ENCODE measurements at regions not wholly inside any gene's neighbourhood (a gene's known extent, or its start where the extent isn't known, plus 50 kb on each side); places are given as distances from the start of the nearest gene placed in this dataset.

DNA sequence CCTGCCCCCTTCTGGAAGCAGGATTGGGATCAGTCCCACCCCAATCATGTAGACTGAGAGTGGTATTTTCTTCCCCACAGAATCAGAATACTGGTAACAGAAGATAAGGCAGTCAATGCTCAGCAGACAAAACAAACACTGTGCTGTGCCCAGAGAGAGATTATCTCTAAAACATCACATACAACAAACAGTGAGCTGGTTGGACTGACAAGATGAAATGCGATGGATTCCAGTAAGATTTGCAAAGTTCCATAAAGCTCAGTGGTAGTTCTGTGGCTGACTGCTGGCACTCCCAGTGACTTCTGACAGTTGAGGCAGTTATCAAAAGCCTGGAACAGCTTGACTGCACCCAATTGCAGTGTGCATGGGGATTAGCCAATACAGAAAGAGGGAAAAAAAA, 311.5 kb upstream of the MGAT5 start:
- DNase-seq (ENCODE audit: low spot score) = no peak

DNA sequence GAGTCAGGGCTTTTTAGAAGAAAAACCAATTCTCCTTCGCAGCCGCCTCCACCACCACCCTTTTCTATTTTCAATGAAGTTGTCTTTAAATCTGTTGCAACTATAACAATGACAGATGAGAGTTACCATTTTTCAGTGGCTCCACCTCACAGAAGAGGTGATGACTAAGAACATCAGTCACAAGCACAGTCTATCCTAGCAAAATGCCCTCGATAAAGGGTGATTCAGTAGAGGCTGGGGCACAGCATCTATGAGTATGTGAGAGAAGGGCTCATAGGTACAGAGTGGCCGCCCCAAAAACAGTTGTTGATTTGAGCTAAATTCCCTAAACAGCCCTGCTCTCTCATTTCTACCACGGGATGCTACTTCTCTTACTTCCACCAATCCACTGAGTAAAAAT, 310.8 kb upstream of the MGAT5 start:
- no peak for DNase-seq (ENCODE audit: low spot score)

DNA sequence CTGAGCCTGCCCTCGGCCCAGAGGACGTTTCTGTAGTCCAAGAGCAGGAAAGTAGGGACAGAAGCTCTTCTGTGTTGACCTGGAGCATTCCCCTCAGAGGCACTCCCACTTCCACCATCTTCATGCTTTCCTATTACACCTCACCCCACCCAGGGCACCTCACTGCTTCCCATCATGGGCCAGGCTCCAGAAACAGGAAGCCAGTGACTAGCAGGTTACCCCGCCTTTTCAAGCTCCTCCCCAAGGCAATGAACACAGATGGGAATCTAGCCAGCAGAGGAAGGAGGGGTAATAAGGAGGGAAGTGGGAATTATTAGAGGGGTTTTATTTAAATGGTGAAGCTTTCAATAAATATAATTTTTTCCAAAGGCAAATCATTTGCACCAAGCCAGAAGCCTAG, 308.8 kb upstream of the MGAT5 start:
- no peak for DNase-seq (ENCODE audit: low spot score)

DNA sequence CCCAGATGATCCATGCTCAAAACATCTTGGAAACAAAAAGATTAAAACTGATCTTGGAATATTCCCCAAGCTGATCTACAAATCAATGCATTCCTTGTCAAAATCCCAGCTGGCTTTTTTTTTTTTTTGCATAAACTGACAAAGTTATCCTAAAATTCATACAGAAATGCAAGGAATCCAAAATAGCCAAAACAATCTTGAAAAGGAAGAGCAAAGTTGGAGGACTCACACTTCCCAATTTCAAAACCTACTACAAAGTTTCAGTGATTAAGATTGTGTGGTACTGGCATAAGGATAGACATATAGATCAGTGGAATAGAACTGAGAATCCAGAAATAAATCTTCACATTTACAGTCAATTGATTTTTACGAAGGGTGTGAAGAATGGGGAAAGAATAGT, 306.8 kb upstream of the MGAT5 start:
- no peak for DNase-seq (ENCODE audit: low spot score)

DNA sequence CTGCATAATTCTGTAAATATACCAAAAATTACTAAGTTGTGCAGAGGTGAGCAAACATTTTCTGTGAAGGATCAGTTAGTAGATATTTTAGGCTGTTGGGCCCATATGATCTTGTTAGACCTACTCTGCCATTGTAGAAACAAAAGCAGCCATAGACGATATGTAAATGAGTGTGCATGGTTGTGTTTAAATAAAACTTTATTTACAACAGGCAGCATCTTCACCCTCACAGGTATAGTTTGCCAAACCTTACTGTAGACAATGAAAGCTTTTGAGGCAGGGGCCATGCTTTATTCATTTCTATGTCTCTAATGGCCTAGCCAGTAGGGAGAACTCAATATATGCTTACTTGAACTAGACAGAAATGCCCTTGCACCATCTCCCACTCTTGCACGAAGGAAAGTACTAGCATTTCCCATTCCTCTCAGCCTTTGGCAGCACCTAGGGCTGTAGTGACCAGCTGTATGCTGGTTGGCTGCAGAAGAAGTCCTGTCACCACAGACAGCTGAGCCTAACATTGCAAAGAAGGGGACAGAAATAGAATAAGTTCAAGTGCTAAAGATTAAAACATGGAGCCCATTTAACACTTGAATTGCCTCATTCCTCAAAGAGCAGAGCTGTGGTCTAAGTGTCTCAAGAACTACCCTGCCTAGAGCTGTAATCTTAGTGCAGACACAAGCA, 305.1 kb upstream of the MGAT5 start:
- DNase-seq (ENCODE audit: low spot score) = no peak

DNA sequence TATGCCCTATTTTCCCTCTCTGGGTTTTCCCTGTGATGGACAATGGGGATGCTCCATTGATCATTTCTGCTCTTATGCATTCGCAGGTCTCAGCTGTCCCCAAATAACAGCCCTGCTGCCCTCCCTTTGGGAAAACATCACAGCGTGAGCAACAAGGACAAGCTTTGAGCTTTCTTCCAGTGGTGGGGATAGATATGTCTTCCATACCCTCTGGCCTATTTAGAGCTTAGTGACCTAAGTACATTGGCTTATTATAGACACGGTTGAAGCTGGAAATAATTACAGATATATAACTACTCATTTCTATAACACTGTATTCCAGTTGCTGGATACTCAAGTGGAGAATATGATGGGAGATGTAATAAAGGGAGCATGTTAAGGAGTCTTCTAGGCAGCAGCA, 304.3 kb upstream of the MGAT5 start:
- no peak for DNase-seq (ENCODE audit: low spot score)

DNA sequence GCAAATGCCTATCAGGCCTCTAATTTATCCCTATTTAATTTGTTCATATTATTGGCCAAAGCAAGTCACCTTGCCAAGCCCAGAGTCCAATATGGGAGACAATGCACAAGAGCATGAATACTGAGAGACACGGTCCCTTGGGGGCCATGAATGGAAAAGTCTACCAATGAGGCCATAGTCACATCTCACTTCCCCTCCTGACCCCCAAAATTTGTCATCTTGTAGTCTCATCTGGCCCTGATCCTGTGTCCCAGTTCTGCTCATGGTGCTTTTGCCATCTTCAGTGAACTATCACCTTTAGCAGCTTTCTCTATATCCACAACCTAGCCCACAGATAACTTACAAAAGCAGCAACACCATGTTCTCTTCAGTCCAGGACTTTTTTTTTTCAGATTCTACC, 302.7 kb upstream of the MGAT5 start:
- DNase-seq (ENCODE audit: low spot score) = no peak

DNA sequence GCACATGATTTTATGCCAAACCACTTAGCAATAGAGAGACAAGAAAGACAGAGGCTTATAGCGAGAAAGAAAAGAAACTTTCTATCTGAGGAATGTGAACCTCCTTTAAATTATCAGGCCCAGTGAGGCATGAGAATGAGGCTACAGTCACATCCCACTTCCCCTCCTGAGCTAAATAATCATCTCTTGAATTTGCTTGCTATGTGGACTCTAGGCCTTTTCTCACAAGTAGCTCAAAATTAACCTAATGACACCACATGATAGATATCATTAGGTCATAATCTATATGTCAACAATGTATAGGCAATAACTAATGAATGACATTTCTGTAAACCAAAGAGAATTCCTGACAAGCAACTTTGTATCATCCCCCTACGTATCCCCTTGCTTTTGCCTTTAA, 301.5 kb upstream of the MGAT5 start:
- no peak for DNase-seq (ENCODE audit: low spot score)

DNA sequence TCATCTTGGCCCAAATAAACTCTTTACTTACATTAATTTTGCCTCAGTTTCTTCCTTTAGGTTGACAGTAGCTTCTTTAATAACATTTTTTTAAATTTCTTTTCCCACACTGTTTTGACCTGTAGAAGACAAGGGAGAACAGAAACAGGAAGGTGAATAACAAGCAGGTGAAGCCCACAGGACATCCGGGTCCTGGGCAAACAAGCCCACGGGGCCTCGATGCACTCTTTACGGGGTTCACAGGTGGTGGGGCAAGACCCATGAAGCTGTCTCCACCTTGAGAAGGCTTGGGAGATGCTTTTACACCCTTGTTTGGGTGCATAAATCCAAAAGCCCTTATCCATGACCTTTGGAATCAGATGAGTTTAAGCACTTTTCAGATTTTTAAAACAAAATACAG, 301.0 kb upstream of the MGAT5 start:
- no peak for DNase-seq (ENCODE audit: low spot score)

DNA sequence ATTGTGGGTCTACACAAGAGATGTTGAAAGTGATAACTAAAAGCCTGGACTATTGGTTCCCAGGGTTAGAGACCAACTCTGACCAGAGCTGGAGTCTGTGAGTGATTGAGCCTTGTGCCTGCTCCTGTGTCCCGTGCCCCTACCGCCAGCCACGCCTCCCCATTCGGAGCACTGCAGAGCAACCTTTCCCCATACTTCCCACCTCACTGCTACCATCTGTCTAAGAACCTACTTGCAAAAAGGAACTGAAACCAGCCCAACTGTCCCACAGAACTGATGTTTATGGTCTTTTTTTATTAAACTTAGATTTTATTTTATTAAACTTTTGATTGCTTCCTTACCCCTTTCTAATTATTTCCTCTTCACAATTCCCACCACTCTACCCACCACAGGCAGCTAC, 300.3 kb upstream of the MGAT5 start:
- DNase-seq (ENCODE audit: low spot score) = no peak

DNA sequence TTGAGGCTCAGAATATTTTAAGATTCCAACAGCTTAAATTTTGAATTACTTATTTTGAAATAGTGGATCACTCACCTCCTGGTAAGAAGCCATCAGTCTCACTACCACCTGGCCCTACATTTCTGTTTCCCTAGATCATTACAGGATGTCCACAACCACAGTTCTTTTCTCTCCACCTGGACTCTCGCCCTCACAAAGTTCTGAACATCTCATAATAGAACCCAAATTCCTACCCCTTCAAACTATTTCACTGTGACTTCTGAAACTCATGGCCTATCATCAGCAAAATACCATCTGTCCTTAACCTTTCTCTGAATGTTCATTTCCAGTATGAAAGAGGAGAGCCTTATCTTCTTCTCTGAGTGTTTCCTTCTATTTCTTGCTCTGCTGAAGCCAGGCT, 299.2 kb upstream of the MGAT5 start:
- no peak for DNase-seq (ENCODE audit: low spot score)

DNA sequence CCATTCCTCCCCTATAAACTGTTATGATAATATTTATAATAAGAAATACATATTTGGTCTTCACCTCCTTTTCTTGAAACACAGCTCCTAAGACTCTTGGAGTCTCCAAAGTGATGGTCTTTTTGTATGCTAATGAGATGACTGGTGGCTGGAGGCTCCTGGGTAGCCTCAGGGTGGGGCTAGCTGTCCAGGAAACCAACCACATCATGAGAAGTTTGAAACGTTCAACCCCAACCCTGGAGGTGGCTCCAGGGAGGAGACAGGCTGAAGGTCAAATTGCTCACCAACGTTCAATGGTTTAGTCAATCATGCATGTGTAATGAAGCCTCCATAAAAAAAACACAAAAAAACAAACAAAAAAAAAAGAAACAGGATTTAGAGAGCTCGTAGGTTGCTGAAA, 298.7 kb upstream of the MGAT5 start:
- DNase-seq (ENCODE audit: low spot score) = no peak

DNA sequence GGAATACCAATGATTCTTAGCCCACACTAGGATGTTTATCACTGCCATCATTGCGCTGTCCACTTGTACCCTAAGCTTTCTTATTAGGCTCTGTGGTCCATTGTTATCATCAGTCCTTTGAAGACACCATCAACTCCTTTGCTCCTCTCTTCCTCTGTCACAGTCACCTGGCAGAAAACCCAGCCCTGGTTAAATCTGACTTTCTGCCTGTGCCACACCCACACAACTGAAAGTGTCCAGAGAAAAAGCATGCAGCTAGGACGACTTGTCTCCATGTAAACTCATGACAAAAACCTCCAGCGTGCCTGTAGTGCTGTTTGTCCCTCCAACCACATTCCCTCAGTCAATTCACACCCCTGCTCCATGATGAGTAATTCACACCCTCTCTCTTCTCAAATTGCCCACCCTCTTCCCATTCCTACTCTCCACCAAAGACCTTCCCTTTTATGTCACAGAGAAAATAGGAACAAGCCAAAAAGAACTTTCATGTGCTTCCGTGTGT, 297.4 kb upstream of the MGAT5 start:
- DNase-seq (ENCODE audit: low spot score) = no peak

DNA sequence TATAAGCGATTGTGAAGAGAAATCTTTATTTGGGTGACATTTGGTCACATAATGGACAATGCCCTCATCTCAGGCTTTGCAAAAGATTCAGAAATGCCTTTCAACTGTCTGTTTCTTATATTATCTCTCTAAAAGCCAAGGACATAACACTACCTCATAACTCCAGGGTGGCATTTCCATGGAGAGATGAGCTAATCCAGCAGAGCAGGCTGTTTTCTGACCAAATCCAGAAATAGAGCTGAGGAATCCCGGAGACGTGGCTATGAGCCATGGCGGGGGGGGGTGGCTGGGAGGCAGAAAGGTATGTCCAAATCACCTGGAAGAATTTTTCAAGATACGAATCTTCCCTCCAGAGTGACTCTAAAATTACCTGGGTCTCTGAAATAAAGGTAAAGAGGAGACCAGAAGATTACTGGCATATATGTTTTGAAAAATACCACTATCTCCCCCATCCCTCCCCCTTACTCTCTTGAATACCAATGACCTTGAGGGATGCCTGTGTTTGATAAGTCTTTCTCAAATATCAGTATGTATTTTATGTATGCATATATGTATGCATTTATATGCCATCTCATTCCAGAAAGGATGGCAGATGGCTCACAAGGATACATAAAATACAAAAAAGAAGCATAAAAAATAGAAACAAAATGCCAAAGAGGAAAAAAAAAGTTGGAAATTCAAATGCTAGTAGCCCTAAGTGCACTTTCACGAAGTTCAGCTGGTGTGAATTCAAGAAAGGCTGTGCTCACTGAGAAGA, 296.0 kb upstream of the MGAT5 start:
- DNase-seq (ENCODE audit: low spot score) = no peak

DNA sequence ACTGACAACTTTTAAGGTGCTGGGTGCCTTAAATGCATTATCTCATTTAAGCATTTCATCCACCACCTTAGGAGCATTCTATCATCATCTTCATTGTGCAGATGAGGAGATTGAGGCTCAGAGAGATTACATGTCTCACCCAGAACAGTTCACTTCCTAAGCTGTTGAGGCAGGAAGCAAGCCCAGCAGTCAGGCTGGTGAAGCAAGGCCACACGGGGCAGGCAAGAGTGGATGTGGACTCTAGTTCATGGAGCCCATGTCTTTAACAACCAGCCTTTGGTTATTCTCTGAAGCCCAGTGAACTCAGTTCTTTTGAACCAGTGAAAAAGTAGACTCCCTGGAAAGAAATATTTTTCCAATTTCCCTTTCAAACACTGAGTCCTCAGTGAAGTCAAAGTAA, 294.8 kb upstream of the MGAT5 start:
- DNase-seq (ENCODE audit: low spot score) = no peak

DNA sequence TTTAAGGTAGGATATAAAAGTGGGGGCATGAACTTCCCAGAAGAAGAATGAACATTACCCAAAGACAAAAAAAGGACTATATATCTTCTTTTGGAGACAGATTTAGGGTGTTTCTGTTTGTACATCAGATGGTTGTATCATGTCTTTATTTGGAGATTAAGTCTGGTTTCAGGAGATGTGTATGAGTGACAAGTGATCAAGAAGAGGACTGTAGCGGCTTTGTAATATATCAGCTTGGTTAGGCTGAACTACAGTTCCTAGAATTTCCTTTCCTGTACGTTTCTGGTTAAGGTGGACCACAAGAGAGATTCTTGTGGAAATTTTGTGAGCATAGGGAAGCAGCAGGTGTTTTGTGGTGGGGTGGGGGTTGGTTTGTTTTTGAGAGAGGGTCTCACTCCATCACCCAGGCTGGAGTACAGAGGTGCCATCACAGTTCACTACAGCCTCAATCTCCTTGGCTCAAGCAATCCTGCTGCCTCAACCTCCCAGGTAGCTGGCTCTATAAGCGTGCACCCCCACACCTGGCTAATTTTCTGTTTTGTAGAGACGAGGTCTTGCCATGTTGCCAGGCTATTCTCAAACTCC, 287.1 kb upstream of the MGAT5 start:
- DNase-seq (ENCODE audit: low spot score) = no peak

DNA sequence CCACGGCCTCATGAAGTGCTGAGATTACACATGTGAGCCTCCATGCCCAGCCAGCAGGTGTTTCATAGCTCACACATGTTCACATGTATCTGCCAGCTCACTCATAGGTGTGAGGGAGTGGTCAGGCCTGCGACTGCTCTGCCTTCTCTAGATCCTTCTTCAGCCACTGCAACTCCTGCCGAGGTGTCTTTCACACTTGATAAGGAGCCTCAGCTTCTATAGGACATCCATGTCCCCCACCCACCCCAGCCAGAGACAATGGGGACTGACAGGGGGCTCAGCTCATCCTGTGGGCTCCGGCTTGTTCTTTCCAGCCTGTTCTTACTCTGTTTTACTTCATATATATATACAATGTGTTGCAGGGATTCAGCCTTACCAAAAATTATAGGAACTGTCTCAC, 286.5 kb upstream of the MGAT5 start:
- no peak for DNase-seq (ENCODE audit: low spot score)

DNA sequence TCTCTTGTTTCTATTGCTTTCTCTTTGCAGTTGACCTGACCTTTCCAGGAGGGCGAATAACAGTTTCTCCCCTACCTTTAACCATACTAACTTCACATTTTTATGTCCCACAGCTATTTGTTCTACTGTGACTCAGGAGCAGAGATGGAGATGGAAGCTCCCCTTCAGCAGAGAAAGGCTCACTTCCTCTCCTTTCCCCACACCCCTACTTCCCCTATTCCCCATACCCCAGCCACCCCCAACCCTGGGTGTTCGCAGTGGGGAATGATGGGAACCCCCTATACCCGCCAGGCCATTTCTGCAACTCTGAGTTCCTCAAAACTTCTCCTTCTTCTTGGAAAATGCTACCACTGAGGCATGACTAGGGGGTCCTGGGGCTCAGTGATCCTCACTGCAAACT, 285.4 kb upstream of the MGAT5 start:
- no peak for DNase-seq (ENCODE audit: low spot score)

DNA sequence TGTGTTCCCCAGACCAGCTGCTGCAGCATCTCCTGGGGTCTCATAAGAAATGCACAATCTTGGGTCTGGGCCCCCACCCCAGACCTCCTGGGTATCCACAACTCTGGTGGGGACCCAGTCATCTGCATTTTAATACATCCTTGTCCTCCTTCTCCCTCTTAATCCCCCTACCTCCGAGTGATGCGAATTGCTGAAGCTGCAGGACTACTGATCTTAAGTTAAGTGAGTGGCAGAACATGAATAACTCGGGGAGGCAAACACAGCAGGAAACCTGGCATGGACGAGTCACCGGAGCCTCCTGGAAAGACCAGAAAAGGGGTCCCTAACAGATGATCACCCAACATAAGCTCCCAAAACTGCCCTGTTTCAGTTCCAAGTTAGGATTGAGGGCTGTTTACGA, 283.2 kb upstream of the MGAT5 start:
- no peak for DNase-seq (ENCODE audit: low spot score)

DNA sequence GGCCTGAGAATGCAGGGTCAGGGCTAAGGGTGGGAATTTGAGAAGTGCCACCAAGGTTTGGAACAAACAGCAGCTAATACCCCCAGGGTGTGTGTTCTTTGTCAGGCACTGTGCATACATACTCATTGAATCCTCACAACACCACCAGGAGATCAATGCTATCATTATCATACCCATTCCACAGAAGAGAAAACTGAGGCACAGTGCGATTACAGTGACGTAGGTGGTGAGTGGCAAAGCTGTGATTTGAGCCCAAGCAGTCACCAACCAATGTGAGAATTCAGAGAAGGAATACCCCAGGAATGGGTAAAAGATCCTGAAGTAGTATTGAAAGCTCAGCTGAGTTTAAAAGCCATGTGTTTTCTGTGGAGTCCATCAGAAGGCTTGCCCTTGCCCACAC, 281.6 kb upstream of the MGAT5 start:
- DNase-seq (ENCODE audit: low spot score) = no peak

DNA sequence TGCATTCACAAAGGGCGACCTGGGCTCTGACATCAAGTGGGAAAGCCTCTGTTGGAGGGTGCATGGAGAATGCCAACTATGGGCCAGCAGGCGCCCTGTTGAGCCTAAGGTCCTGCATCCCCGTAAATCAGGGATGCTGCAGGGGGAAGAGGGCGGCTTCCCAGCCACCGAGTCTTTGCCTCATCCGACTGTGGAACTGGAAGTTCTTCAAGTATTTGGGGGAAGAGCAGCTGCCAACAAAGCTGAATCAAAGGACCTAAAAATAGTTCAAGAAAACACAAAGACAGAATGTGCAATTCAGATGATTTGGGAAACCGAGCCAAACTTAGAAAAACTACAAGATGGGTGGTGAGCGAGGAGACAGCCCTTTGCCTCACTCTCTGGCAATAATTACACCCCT, 281.1 kb upstream of the MGAT5 start:
- DNase-seq (ENCODE audit: low spot score) = no peak

DNA sequence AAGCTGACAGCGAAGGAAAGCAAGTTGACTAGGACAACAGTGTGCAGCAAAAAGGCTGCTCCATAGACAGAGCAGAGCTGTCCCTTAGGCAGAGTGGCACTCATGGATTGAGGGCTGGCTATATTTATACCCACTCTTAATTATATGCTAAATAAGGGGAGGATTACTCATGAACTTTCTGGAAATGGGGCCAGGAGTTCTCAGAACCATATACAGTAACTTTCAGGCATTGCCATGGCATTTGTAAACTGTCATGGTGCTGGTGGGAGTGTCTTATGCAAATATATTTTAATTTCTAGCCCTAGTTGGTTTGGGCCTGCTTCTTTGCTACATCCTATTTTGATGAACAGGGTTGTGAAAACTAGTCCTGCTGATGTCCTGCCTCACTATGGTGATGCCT, 279.5 kb upstream of the MGAT5 start:
- no peak for DNase-seq (ENCODE audit: low spot score)

DNA sequence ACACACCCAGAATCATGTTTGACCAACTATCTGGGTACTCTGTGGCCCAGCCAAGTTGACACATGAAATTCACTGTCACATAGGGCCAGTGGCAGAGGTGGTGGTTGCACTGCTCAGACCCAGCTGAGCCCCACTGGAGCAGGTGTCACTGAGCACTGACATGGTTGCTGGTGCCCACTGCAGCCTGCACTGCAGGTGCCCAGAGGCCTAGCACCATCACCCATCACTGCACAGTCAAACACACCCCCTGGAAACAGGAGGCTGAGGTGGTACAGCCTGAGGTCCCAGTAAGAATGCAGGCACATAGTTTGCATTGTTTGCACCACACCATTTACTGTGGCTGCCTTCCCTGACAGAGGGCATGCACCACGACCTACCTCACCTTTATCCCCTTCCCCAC, 278.7 kb upstream of the MGAT5 start:
- DNase-seq (ENCODE audit: low spot score) = no peak
